Stimulated activated naive B cell treated with anti-CD40 and anti-IgM and Interleukin-4, amounts not matched to agents 10 μg/mL and 1 μg/mL and 100 μg/mL, for 72 hours (primary cell): ENCODE measurements at regions not wholly inside any gene's neighbourhood (a gene's known extent, or its start where the extent isn't known, plus 50 kb on each side); places are given as distances from the start of the nearest gene placed in this dataset.
"Not testable (repeated sequence)": the region's sequence is repeated elsewhere in the genome, so short reads cannot be mapped to it uniquely, and the experiment has no call there.

Experiments
- ATAC-seq, 2 donors: fragments of 150-1000 bp; cut with Tn5 transposase; replicated peaks; 2 replicates each; pipeline ENCODE4 v1.10.0; 2021; ENCODE audit warnings: moderate library complexity in 1 of 2
- DNase-seq: peaks from one replicate; pipeline ENCODE4 v3.0.0; 2021
- H3K27ac Mint-ChIP-seq: one replicate; pipeline ENCODE4 v1.8.0; 2022; ENCODE audit warnings: mild to moderate bottlenecking, mixed read lengths
- H3K27me3 Mint-ChIP-seq, 2 donors: one replicate each; pipeline ENCODE4 v1.8.0; 2022; ENCODE audit warnings: mixed read lengths in 2 of 2
- H3K36me3 Mint-ChIP-seq, 2 donors: one replicate each; pipeline ENCODE4 v1.8.0; 2022; ENCODE audit warnings: mixed read lengths in 2 of 2, mild to moderate bottlenecking in 1 of 2
- H3K4me1 Mint-ChIP-seq, 2 donors: one replicate each; pipeline ENCODE4 v1.8.0; 2022; ENCODE audit warnings: mixed read lengths in 2 of 2, mild to moderate bottlenecking in 1 of 2
- H3K4me3 Mint-ChIP-seq, 2 donors: one replicate each; pipeline ENCODE4 v1.8.0; 2022; ENCODE audit warnings: mild to moderate bottlenecking in 2 of 2, mixed read lengths in 2 of 2, moderate library complexity in 1 of 2
- H3K9me3 Mint-ChIP-seq, 2 donors: one replicate each; pipeline ENCODE4 v1.8.0; 2022; ENCODE audit warnings: mixed read lengths in 2 of 2, mild to moderate bottlenecking in 1 of 2

DNA sequence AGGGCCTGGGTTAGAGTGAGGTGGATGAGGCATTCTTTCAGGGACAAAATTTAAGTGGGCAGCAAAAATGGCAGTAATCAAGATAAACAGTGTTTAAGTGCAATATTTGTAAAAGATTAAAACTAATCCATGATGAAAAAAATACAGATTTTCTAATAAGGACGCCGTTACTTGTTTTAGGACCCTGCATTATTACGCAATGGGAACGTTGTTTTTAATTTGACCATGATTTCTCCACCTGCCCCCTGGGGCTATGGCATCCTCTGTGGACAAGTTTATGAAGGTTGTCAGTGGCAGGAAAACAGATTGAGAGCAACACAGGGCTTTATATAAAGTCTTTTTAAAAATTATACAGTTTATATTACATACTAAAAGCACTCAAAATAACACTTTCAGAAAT is 380.6 kb upstream of the PHF14 start:
- no peak for ATAC-seq

GRCh38 chr7:10596827-10597226 is 376.8 kb upstream of the PHF14 start:
- Mint-ChIP-seq H3K9me3 (no peaks in the 10 kb centered on the region), H3K4me3 (no peak overlapping the region), H3K27me3 (no peaks in the 10 kb centered on the region), H3K36me3 (no peaks in the 10 kb centered on the region), H3K4me1 (no peaks in the 10 kb centered on the region), H3K27ac (no peak overlapping the region)
- ATAC-seq = no peak
- no peak for DNase-seq

More for the DNA sequence above, 380.6 kb upstream of the PHF14 start:
- Mint-ChIP-seq H3K27me3 (no peaks in the 10 kb centered on the region), H3K36me3 (no peaks in the 10 kb centered on the region), H3K4me1 (no peaks in the 10 kb centered on the region), H3K4me3 (no peak overlapping the region), H3K27ac (no peak overlapping the region), H3K9me3 (peaks cover 0 to 3% of the 10 kb centered on the region in 2 donors)
- DNase-seq = no peak

GRCh38 chr7:10604128-10604527 is 369.5 kb upstream of the PHF14 start:
- no peaks in the 10 kb centered on the region for H3K27me3 Mint-ChIP-seq
- no peak overlapping the region for H3K4me3 Mint-ChIP-seq
- H3K9me3 Mint-ChIP-seq = no peaks in the 10 kb centered on the region
- DNase-seq = no peak
- no peaks in the 10 kb centered on the region for H3K4me1 Mint-ChIP-seq
- ATAC-seq = no peak
- H3K36me3 Mint-ChIP-seq = no peaks in the 10 kb centered on the region
- no peak overlapping the region for H3K27ac Mint-ChIP-seq

DNA sequence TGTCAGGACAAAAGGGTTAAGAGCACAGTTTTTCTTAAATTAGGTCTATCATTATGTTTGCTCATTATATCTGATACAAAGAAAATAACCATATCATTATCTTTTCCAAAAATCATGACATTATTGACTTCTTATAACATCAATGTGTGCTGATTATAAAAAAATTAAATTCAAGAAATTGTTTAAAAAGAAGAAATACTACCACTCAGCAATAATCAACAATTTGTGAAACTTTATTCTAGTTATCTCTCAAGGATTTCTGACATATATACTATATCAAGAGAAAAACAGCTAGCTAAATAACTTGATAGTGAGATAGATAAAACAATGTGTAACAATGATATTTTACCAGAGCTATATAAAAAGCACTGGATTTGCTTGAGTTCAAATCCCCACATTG is 360.7 kb upstream of the PHF14 start:
- Mint-ChIP-seq H3K4me3 (no peak overlapping the region), H3K27me3 (no peaks in the 10 kb centered on the region), H3K9me3 (peaks cover 0 to 1% of the 10 kb centered on the region in 2 donors), H3K4me1 (no peaks in the 10 kb centered on the region), H3K36me3 (no peaks in the 10 kb centered on the region), H3K27ac (no peak overlapping the region)
- no peak for DNase-seq
- no peak for ATAC-seq

GRCh38 chr7:10618953-10619352 is 354.7 kb upstream of the PHF14 start:
- H3K27me3 Mint-ChIP-seq = no peaks in the 10 kb centered on the region
- no peaks in the 10 kb centered on the region for H3K4me1 Mint-ChIP-seq
- H3K36me3 Mint-ChIP-seq = no peaks in the 10 kb centered on the region
- H3K4me3 Mint-ChIP-seq = no peak overlapping the region
- DNase-seq (no peak), ATAC-seq (no peak)
- peaks cover 0 to 3% of the 10 kb centered on the region in 2 donors for H3K9me3 Mint-ChIP-seq
- no peak overlapping the region for H3K27ac Mint-ChIP-seq

DNA sequence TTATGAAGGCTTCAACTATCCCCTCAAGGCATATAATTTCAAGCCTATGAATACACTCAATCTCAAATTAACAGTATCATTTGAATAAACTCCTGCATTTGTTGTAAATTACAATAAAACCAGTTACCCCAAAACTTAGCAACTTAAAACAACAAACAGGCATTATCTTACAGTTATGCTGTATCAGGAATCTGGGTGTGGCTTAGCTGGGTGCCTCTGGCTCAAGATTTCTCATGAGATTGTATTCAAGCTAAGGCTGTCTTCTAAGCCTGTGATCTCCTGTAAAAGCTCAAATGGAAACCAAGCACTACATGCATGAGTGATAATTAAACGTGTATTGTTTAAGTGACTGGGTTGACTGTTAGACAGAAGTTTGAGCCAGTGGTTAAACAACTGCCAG is 341.0 kb upstream of the PHF14 start:
- DNase-seq = no peak
- H3K9me3 Mint-ChIP-seq = peaks cover 8 to 17% of the 10 kb centered on the region in 2 donors
- H3K27me3 Mint-ChIP-seq = no peaks in the 10 kb centered on the region
- H3K4me3 Mint-ChIP-seq = no peak overlapping the region
- no peaks in the 10 kb centered on the region for H3K4me1 Mint-ChIP-seq
- H3K27ac Mint-ChIP-seq = no peak overlapping the region
- no peak for ATAC-seq
- no peaks in the 10 kb centered on the region for H3K36me3 Mint-ChIP-seq

DNA sequence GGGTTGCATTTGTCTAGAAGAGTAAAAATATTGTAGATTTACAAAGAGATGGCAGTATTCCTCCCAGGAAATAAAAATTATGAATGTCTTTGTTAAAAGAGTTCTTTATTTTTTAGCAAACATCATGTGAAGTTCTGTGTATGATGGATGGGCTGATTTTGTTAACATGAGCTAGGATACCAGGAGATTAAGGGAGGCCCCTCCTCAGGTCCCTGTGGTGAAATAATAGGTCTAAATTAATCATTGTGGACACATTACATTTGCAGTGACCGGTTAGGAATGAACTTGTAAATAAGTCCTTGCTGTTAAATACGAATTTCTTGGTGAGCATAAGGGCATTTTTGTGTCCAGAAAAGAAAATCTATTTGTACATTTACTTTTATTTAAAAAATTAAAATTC is 339.4 kb upstream of the PHF14 start:
- Mint-ChIP-seq H3K27ac (no peak overlapping the region), H3K27me3 (no peaks in the 10 kb centered on the region), H3K4me3 (no peak overlapping the region), H3K9me3 (peaks cover 8 to 17% of the 10 kb centered on the region in 2 donors), H3K36me3 (no peaks in the 10 kb centered on the region), H3K4me1 (no peaks in the 10 kb centered on the region)
- no peak for DNase-seq
- no peak for ATAC-seq

GRCh38 chr7:10637991-10638390 is 335.7 kb upstream of the PHF14 start:
- Mint-ChIP-seq H3K4me1 (no peaks in the 10 kb centered on the region), H3K9me3 (no peaks in the 10 kb centered on the region), H3K36me3 (no peaks in the 10 kb centered on the region), H3K4me3 (no peak overlapping the region), H3K27me3 (no peaks in the 10 kb centered on the region), H3K27ac (no peak overlapping the region)
- DNase-seq = no peak
- ATAC-seq = no peak

GRCh38 chr7:10643545-10643944 is 330.1 kb upstream of the PHF14 start:
- no peak for ATAC-seq
- H3K4me1 Mint-ChIP-seq = no peaks in the 10 kb centered on the region

DNA sequence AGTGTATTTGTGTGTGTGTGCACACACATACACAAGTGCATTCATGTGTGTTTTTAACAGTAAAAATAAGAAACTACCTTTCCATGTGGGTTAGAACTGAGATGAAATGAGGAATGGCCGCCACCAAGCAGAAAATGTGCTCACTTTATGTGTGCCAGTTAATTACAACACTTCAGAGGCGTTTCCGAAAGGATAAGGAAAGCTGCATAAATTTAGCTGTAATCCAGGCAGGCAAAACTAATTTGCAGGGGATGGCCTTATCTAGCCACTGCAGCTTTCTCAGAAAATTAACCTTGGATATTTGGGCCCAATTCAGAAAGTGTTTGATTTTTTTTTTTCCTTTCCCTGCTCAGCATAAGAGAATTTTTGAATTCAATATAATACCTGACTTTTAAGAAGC is 328.8 kb upstream of the PHF14 start:
- DNase-seq = no peak
- Mint-ChIP-seq H3K36me3 (no peaks in the 10 kb centered on the region), H3K4me1 (no peaks in the 10 kb centered on the region), H3K9me3 (peaks cover 0 to 2% of the 10 kb centered on the region in 2 donors), H3K27ac (no peak overlapping the region), H3K4me3 (no peak overlapping the region), H3K27me3 (no peaks in the 10 kb centered on the region)
- ATAC-seq = no peak

More at GRCh38 chr7:10643545-10643944, 330.1 kb upstream of the PHF14 start:
- no peak for DNase-seq
- Mint-ChIP-seq H3K27me3 (no peaks in the 10 kb centered on the region), H3K36me3 (no peaks in the 10 kb centered on the region), H3K27ac (no peak overlapping the region), H3K9me3 (peaks cover 0 to under 1% of the 10 kb centered on the region in 2 donors), H3K4me3 (no peak overlapping the region)

- DNase-seq (no peak), ATAC-seq (peak in 1 of 2 donors; percentile 50)
- Mint-ChIP-seq H3K4me3 (no peak overlapping the region), H3K36me3 (no peaks in the 10 kb centered on the region), H3K27me3 (no peaks in the 10 kb centered on the region), H3K4me1 (no peaks in the 10 kb centered on the region), H3K9me3 (peaks cover 0 to 2% of the 10 kb centered on the region in 2 donors), H3K27ac (no peak overlapping the region)
These were observed 327.5 kb upstream of the PHF14 start for GRCh38 chr7:10646194-10646593.

DNA sequence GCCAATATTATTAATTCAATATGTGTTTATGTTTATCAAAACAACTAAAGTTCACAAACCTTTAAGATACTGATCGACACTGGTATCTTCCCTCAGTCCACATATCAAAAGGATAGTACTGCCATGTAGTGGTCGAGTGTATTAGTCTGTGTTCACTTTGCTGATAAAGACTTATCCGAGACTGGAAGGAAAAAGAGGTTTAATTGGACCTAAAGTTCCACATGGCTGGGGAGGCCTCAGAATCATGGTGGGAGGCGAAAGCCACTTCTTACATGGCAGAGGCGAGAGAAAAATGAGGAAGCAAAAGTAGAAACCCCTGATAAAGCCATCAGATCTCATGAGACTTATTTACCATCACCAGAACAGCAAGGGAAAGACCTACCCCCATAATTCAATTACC is 325.4 kb upstream of the PHF14 start:
- H3K27ac Mint-ChIP-seq = no peak overlapping the region
- no peaks in the 10 kb centered on the region for H3K36me3 Mint-ChIP-seq
- no peaks in the 10 kb centered on the region for H3K4me1 Mint-ChIP-seq
- no peak overlapping the region for H3K4me3 Mint-ChIP-seq
- H3K27me3 Mint-ChIP-seq = no peaks in the 10 kb centered on the region
- DNase-seq (no peak), ATAC-seq (no peak)
- H3K9me3 Mint-ChIP-seq = peaks cover 0 to 2% of the 10 kb centered on the region in 2 donors

GRCh38 chr7:10649120-10649519 is 324.6 kb upstream of the PHF14 start:
- H3K27me3 Mint-ChIP-seq, H3K4me3 Mint-ChIP-seq, H3K36me3 Mint-ChIP-seq, H3K4me1 Mint-ChIP-seq, H3K27ac Mint-ChIP-seq, ATAC-seq, H3K9me3 Mint-ChIP-seq, DNase-seq: not testable (repeated sequence)

- no peaks in the 10 kb centered on the region for H3K4me1 Mint-ChIP-seq
- H3K9me3 Mint-ChIP-seq = no peaks in the 10 kb centered on the region
- ATAC-seq = no peak
These were observed 318.6 kb upstream of the PHF14 start for GRCh38 chr7:10655031-10655430.

DNA sequence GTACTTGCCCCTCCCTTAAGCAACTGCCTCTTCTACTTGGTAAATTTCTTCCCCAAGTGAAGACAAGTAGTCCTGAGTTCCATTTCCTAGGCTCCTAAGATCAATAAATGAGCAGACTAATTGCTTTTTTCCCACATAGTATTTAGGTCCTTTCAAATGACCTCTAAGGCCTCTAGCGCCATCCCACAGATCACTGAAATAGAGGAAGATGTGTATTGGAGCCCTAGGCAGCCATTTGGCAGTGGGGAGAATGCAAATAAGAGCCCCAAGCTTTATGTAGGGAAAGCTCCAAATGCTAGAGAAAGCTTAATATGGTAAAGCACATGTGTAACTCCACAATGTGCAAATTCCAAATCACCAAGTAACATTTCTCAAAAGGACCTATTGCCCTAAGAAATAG is 316.5 kb upstream of the PHF14 start:
- DNase-seq (no peak), ATAC-seq (no peak)
- Mint-ChIP-seq H3K27ac (no peak overlapping the region), H3K4me3 (no peak overlapping the region), H3K9me3 (no peaks in the 10 kb centered on the region), H3K27me3 (no peaks in the 10 kb centered on the region), H3K4me1 (no peaks in the 10 kb centered on the region), H3K36me3 (no peaks in the 10 kb centered on the region)

More at GRCh38 chr7:10655031-10655430, 318.6 kb upstream of the PHF14 start:
- H3K4me3 Mint-ChIP-seq = no peak overlapping the region
- H3K27ac Mint-ChIP-seq = no peak overlapping the region
- no peaks in the 10 kb centered on the region for H3K27me3 Mint-ChIP-seq
- H3K36me3 Mint-ChIP-seq = no peaks in the 10 kb centered on the region
- no peak for DNase-seq

- H3K36me3 Mint-ChIP-seq = no peaks in the 10 kb centered on the region
- H3K4me1 Mint-ChIP-seq = peaks cover 0 to under 1% of the 10 kb centered on the region in 2 donors
- no peak overlapping the region for H3K27ac Mint-ChIP-seq
- H3K9me3 Mint-ChIP-seq = no peaks in the 10 kb centered on the region
- H3K4me3 Mint-ChIP-seq = no peak overlapping the region
- DNase-seq = no peak
- no peak for ATAC-seq
- no peaks in the 10 kb centered on the region for H3K27me3 Mint-ChIP-seq
These were observed 315.8 kb upstream of the PHF14 start for GRCh38 chr7:10657837-10658236.
